Gastrocnemius medialis (tissue), 4 donors: ENCODE measurements at regions not wholly inside any gene's neighbourhood (a gene's known extent, or its start where the extent isn't known, plus 50 kb on each side); places are given as distances from the start of the nearest gene placed in this dataset.

Experiments
- ATAC-seq, 2 donors: fragments of 150-250 bp; one replicate each; pipeline ENCODE4 v1.9.1; 2016
- DNase-seq, 2 donors: peaks; one replicate each; pipeline ENCODE4 v3.0.0-alpha.2; 2019
- H3K27ac ChIP-seq, 4 donors: fragments of 200-600 bp; sonication (generic); 1 replicate in 1 of 4; 2 replicates in 3 of 4; pipeline ENCODE4 v1.5.1; 2016 to 2018; ENCODE audit warnings: mild to moderate bottlenecking in 2 of 4, moderate library complexity in 1 of 4
- H3K27me3 ChIP-seq, 3 donors: fragments of 200-600 bp; sonication (generic) in 2 of 3; 1 replicate in 1 of 3; 2 replicates in 2 of 3; pipeline versions ENCODE4 v1.5.1 to v1.6.0; 2016 to 2019; ENCODE audit warnings: mild to moderate bottlenecking in 1 of 3, moderate library complexity in 1 of 3
- H3K36me3 ChIP-seq, 2 donors: fragments of 200-600 bp; sonication (generic) in 1 of 2; one replicate each; pipeline ENCODE4 v1.5.1; 2017 to 2018
- H3K4me1 ChIP-seq, 2 donors: fragments of 200-600 bp; sonication (generic) in 1 of 2; one replicate each; pipeline ENCODE4 v1.5.1; 2016 to 2017; ENCODE audit warnings: mild to moderate bottlenecking in 2 of 2
- H3K4me3 ChIP-seq, 4 donors: fragments of 200-600 bp; sonication (generic) in 3 of 4; 1 replicate in 1 of 4; 2 replicates in 3 of 4; pipeline ENCODE4 v1.5.1; 2016 to 2019; ENCODE audit warnings: mild to moderate bottlenecking in 2 of 4
- H3K9me3 ChIP-seq, 3 donors: fragments of 200-600 bp; sonication (generic) in 2 of 3; 1 replicate in 1 of 3; 2 replicates in 2 of 3; pipeline ENCODE4 v1.5.1; 2016 to 2019
- POLR2A ChIP-seq, 2 donors: fragments of 450-650 bp; IDR thresholded peaks; one replicate each; pipeline ENCODE4 v1.6.1; 2017; ENCODE audit warnings: antibody characterized with exemption in 2 of 2, mild to moderate bottlenecking in 2 of 2, moderate library complexity in 2 of 2
- in situ Hi-C, 4 donors: fragments of 200-750 bp; cut with MboI; loops; one replicate each; pipeline versions ENCODE4 v1.15.0 to v1.8.0; 2017; ENCODE audit warnings: low sequenced_read_pairs in 4 of 4
- intact Hi-C: fragments of 100-400 bp; cut with DNase I; formaldehyde crosslinking; loops from one replicate; pipeline ENCODE4 v1.15.1; 2023; ENCODE audit warnings: low total_unique reads
- TF ChIP-seq, protein P1 (sequence below), 5 experiments: fragments of 450-650 bp in 3 of 5; fragments of 200-600 bp in 2 of 5; sonication (generic) in 2 of 5; IDR thresholded peaks in 4 of 5; conservative IDR thresholded peaks in 1 of 5; 1 replicate in 4 of 5; 2 replicates in 1 of 5; pipeline ENCODE4 v1.5.1; 2016 to 2019; ENCODE audit warnings: antibody characterized with exemption in 5 of 5, mild to moderate bottlenecking in 3 of 5, moderate library complexity in 3 of 5

DNA sequence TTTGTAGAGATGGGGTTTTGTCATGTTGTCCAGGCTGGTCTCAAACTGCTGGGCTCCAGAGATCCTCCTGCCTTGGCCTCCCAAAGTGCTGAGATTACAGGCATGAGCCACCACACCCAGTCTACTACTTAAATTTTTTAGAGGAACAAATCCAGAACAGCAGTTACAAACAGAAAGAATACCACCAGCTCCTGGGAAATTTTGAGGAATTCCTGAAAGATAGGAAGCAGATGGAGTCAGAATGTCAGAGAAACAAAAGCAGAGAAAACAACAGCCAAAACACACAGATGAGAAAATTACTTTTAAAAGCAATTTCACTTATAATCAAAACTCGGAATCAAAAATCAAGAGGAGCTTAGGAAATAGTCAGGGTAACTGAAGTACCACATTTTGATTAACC is 543.3 kb upstream of the MARCKS start:
- H3K4me3 ChIP-seq, result no peak overlapping the region
- H3K9me3 ChIP-seq, result no peaks in the 10 kb centered on the region
- no peak overlapping the region for H3K27ac ChIP-seq
- TF ChIP-seq, protein P1, sequence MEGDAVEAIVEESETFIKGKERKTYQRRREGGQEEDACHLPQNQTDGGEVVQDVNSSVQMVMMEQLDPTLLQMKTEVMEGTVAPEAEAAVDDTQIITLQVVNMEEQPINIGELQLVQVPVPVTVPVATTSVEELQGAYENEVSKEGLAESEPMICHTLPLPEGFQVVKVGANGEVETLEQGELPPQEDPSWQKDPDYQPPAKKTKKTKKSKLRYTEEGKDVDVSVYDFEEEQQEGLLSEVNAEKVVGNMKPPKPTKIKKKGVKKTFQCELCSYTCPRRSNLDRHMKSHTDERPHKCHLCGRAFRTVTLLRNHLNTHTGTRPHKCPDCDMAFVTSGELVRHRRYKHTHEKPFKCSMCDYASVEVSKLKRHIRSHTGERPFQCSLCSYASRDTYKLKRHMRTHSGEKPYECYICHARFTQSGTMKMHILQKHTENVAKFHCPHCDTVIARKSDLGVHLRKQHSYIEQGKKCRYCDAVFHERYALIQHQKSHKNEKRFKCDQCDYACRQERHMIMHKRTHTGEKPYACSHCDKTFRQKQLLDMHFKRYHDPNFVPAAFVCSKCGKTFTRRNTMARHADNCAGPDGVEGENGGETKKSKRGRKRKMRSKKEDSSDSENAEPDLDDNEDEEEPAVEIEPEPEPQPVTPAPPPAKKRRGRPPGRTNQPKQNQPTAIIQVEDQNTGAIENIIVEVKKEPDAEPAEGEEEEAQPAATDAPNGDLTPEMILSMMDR (IDR thresholded peaks at IDR 0.05 in 4 of 5, conservative IDR thresholded peaks at IDR 0.05 in 1 of 5), result no peak
- no peak for TF ChIP-seq POLR2A (IDR thresholded peaks at IDR 0.05)
- H3K4me1 ChIP-seq, result no peaks in the 10 kb centered on the region
- H3K36me3 ChIP-seq, result no peaks in the 10 kb centered on the region
- intact Hi-C loops, result no loop called here
- ATAC-seq, result no peak
- no peak for DNase-seq
- in situ Hi-C loops, result loop anchor here in 1 of 4 donors (25.0 kb wide), 1 partner anchor 548 kb away; the partner anchor contains the start of gene MARCKS
- no peaks in the 10 kb centered on the region for H3K27me3 ChIP-seq

DNA sequence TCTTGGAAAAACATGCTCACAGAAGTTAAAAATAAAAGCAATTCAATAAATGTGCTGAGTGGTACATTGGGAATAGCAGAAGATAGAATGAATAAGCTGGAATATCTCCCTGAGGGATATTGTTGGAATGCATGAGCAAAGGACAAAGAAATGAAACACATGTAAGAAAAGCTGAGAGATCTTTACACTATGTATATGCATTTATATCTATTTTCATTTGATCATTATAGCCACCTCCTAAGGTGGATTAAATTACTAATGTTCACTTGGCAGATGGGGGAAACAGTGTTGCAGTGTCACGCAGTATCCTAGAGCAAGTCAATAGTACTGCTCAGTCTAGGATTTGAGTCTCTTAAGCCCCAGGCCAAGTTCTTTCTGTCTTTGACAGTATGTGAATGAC is 542.0 kb upstream of the MARCKS start:
- in situ Hi-C loops, result loop anchor here in 1 of 4 donors (25.0 kb wide), 1 partner anchor 547 kb away; the partner anchor contains the start of gene MARCKS
- H3K27ac ChIP-seq, result no peak overlapping the region

DNA sequence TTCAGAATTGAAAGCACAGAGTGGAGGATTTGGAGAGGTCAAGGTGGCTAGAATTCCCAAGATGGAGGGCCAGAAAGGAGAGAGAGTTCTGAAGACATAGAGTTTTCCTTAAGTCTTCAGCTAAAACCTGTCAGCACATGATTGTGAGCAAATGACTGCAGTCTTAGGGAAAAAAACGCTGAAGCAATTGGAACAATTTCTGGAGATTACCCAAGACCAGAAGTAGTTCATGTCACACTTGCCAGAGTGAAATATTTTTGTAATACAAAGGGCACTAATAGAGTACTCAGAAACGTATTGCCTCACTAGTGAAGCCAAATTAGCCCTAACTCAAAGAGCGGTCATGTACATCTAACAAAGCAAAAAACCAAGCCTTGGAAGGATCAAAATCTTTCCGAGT is 541.3 kb upstream of the MARCKS start:
- in situ Hi-C loops, result loop anchor here in 1 of 4 donors (25.0 kb wide), 1 partner anchor 546 kb away; the partner anchor contains the start of gene MARCKS
- ATAC-seq, result peak; percentile 51 to 60
- H3K4me3 ChIP-seq, result no peak overlapping the region
- no peak for TF ChIP-seq POLR2A (IDR thresholded peaks at IDR 0.05)
- TF ChIP-seq, protein P1 (IDR thresholded peaks at IDR 0.05 in 4 of 5, conservative IDR thresholded peaks at IDR 0.05 in 1 of 5), result no peak
- H3K9me3 ChIP-seq, result no peaks in the 10 kb centered on the region
- H3K36me3 ChIP-seq, result no peaks in the 10 kb centered on the region
- no peaks in the 10 kb centered on the region for H3K27me3 ChIP-seq
- H3K27ac ChIP-seq, result no peak overlapping the region
- H3K4me1 ChIP-seq, result no peaks in the 10 kb centered on the region
- no peak for DNase-seq
- intact Hi-C loops, result no loop called here

More for the DNA sequence above, 542.0 kb upstream of the MARCKS start:
- H3K9me3 ChIP-seq, result no peaks in the 10 kb centered on the region
- H3K4me3 ChIP-seq, result no peak overlapping the region
- TF ChIP-seq, protein P1 (IDR thresholded peaks at IDR 0.05 in 4 of 5, conservative IDR thresholded peaks at IDR 0.05 in 1 of 5), result no peak
- TF ChIP-seq POLR2A (IDR thresholded peaks at IDR 0.05), result no peak
- H3K4me1 ChIP-seq, result no peaks in the 10 kb centered on the region
- intact Hi-C loops, result no loop called here
- DNase-seq, result no peak
- H3K36me3 ChIP-seq, result no peaks in the 10 kb centered on the region
- H3K27me3 ChIP-seq, result no peaks in the 10 kb centered on the region
- ATAC-seq, result no peak

DNA sequence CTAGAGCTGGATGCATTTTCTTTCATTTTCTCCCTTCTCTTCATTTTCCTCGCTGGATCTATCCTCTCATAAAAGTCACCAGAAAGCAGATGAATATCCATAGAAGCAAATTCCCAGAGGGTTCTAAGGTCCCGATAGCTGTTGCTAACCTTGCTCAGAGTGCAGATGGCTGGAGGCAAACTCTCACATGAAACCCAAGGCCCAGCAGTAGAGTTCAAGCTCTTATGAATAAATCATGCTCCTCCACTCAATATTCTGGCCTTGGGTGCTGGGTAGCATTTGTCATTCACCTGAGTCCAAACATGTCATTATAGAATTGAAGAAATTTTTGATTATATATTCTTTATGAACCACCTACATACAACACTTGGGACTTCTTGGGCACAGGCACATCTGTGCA is 539.7 kb upstream of the MARCKS start:
- Histone ChIP-seq H3K4me1 (no peaks in the 10 kb centered on the region), H3K36me3 (no peaks in the 10 kb centered on the region), H3K9me3 (no peaks in the 10 kb centered on the region), H3K4me3 (no peak overlapping the region), H3K27ac (no peak overlapping the region), H3K27me3 (no peaks in the 10 kb centered on the region)
- in situ Hi-C loops, result loop anchor here in 1 of 4 donors (25.0 kb wide), 1 partner anchor 545 kb away; the partner anchor contains the start of gene MARCKS
- TF ChIP-seq, protein P1 (IDR thresholded peaks at IDR 0.05 in 4 of 5, conservative IDR thresholded peaks at IDR 0.05 in 1 of 5), result no peak
- TF ChIP-seq POLR2A (IDR thresholded peaks at IDR 0.05), result no peak
- DNase-seq, result no peak
- ATAC-seq, result no peak
- intact Hi-C loops, result no loop called here
